PC-3 (cell line): ENCODE measurements at regions not wholly inside any gene's neighbourhood (a gene's known extent, or its start where the extent isn't known, plus 50 kb on each side); places are given as distances from the start of the nearest gene placed in this dataset.

Experiments
- CTCF ChIP-seq: fragments of 300-600 bp; sonication (generic); conservative IDR thresholded peaks from 2 replicates; pipeline ENCODE4 v1.5.1; 2017; ENCODE audit warnings: antibody characterized with exemption, low read depth, mild to moderate bottlenecking, low read length
- EZH2 ChIP-seq: fragments of 300-600 bp; sonication (generic); IDR thresholded peaks from one replicate; pipeline ENCODE4 v1.6.1; 2017; ENCODE audit warnings: antibody characterized with exemption, mild to moderate bottlenecking, low read length; ENCODE audit not compliant: unreplicated experiment
- EZH2phosphoT487 ChIP-seq: fragments of 300-600 bp; sonication (generic); IDR thresholded peaks from 2 replicates; pipeline ENCODE4 v1.6.1; 2018; ENCODE audit warnings: mild to moderate bottlenecking, antibody characterized with exemption, low read length, borderline replicate concordance

DNA sequence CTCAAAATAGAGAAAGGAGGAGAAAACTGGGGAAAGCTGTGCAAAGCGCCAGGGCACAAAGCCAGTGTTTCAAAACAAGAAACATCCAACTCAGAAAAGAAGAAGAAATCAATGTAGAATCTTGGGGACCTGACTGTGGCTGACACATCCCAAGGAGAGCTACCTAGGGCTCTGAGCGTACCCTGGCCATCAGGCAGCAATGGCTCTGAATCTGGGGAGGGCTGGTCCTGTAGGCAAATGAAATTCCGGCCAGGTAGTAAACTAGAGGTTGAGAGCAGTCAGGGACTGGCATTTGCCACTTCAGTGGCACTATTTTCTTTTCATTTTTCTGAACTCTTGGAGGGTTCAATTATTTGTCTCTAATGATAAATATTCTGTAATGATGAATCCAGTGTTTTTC, 525.8 kb downstream of the STK39 start:
- TF ChIP-seq CTCF (no peak), EZH2 (no peak), EZH2phosphoT487 (no peak)
